Head of caudate nucleus (tissue), 42 donors: ENCODE measurements at regions not wholly inside any gene's neighbourhood (a gene's known extent, or its start where the extent isn't known, plus 50 kb on each side); places are given as distances from the start of the nearest gene placed in this dataset.

Source experiments
- DNase-seq, 42 donors: peaks; one replicate each; pipeline versions ENCODE4 v3.0.0 to v3.0.0-alpha.2; 2020 to 2021; ENCODE audit warnings: mixed read lengths in 7 of 42
- intact Hi-C: fragments of 100-400 bp; cut with DNase I; formaldehyde crosslinking; loops from one replicate; pipeline ENCODE4 v1.15.0; 2022

DNA sequence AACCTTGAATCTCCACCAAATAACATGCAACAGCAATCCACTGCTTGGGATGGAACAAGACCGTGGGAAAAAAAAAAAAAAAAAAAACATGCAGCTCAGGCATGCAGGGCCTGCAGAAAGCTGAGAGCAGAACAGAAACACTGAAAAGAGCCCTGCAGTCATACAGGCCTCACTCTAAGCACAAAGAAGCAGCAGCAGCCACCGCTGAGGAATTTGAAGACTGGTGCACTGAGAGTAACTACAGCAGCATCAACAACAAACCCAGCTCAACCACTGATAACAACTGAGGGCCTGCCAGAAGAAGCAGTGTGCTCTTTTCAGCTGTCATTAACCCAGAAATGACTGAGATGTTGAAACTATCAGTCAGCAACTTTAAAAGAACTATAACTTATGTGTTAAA lies 354.7 kb upstream of the TMTC1 start:
- no peak for DNase-seq
- intact Hi-C loops: no loop called here

- no peak for DNase-seq
- intact Hi-C loops: no loop called here
Observed at GRCh38 chr12:30136696-30137095, 353.0 kb upstream of the TMTC1 start.

DNA sequence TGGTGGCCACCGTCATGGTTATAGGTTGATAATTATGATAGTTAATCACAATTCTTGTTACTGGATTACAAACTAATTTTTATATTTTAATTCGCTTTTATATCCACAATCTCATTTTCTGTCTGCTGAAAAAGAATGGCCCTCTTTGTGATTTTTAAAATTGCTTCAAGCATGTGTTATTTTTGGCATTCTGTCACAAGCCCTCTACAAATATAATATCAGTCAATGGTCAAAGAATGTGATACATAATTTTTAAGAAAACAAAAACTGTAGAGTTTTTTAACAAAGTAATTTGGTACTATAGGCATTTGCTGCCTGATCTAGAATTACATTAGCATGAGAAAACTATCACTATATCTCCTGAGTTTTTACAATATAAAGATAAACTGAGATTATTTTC lies 352.0 kb upstream of the TMTC1 start:
- intact Hi-C loops: no loop called here

DNA sequence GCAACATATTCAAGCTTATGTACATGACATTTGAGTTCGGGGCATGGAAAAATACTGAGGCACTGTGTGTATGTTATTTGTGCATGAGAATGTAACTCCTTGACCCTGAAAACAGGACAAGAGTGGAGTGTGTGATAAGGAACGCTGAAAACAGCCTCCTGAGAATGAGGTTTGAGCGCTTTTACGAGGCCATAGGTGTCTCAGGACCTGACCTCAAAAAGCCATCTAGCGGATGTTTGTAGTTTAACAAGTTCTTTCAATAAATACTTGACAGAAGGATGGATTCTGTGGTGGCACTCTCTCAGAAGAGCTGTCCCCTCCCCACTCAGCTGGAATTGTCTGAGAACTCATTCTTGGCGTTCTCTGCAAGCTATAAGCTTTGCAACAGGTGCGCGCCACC lies 350.5 kb upstream of the TMTC1 start:
- no peak for DNase-seq
- intact Hi-C loops: no loop called here

More for the DNA sequence above, 352.0 kb upstream of the TMTC1 start:
- no peak for DNase-seq

DNA sequence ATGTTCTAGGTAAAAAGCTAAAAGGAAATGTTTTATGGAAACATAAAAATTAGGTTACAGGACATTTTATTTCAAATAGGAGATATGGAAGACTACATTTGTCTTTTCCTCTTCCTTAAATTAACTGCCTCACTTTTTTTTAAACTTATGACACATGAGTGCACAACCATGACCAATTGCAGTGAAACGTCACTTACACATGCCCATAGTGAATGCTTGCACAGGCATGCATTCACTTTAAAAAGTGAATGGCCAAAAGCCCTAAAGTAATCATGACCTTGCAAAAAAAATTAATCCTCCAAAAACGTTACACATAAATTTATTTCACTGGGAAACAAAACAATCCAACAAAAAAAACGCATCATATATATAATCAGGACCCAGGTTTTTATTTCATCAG lies 343.2 kb upstream of the TMTC1 start:
- no peak for DNase-seq
- intact Hi-C loops: no loop called here

DNA sequence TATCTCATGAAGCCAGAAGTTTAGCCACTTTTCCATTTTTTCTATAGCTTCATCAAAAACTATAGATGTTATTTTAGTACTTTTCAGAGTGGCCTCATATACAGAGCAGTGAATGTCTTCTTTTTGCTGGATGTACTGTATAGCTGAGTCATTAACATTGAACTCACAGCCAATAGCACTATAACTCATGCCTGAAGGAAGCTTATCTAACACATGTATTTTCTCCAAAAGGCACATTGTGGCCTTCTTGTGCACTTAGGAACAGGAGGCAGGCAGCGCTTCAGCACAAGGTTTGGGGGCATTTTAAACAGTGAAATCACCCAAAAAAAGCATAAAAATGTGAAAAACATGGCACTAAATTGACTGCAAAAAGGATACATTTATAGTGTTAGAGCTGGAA lies 336.8 kb upstream of the TMTC1 start:
- no peak for DNase-seq
- intact Hi-C loops: no loop called here

GRCh38 chr12:30117483-30117882 lies 333.7 kb upstream of the TMTC1 start:
- no peak for DNase-seq

DNA sequence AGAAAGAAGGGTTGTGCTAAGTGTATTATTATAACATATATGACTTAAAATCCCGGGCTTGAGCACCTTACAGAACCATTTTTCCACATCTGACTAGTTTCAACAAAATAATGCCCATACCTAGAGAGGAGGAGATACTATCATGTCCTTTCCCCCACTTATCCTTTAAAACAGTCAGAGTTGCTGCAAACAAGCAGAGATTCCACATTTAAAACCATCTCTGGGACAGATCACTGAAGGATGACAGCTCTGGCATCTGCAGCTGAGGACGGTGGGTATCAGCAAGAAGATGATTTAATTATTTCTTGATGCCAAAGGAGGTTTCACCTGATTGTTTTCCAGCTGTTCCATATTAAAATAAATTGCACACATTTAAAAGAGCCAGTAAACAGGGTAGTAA lies 328.0 kb upstream of the TMTC1 start:
- intact Hi-C loops: no loop called here
- no peak for DNase-seq

More at GRCh38 chr12:30117483-30117882, 333.7 kb upstream of the TMTC1 start:
- intact Hi-C loops: no loop called here

GRCh38 chr12:30110958-30111586 lies 327.3 kb upstream of the TMTC1 start:
- DNase-seq: peak in 2 of 42 donors; percentile 7 to 30

GRCh38 chr12:30110498-30110897 lies 326.8 kb upstream of the TMTC1 start:
- intact Hi-C loops: no loop called here
- DNase-seq: no peak

More at GRCh38 chr12:30110958-30111586, 327.3 kb upstream of the TMTC1 start:
- intact Hi-C loops: no loop called here

- DNase-seq: no peak
- intact Hi-C loops: no loop called here
Observed at GRCh38 chr12:30108666-30109065, 324.9 kb upstream of the TMTC1 start.

GRCh38 chr12:30106204-30106965 lies 322.6 kb upstream of the TMTC1 start:
- intact Hi-C loops: no loop called here
- DNase-seq: no peak

DNA sequence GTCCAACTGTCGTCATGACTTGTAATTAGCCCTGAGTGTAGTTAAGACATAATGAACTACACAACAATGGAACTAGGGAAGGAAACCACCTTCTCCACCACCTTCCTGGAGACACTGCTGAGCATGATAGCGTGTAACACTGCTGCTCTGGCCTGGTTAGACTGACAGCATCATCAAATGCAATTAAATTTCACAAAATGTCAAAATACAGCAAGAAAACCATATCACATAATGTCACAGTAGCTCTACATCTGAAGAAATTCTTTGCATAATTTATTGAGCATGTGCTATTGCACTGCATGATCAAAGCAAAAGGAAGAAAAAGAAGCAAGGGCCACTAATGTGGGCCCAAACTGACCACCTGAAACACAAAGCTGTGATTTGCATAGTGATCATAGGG lies 321.8 kb upstream of the TMTC1 start:
- intact Hi-C loops: no loop called here
- peak in 1 of 42 donors; percentile 6 for DNase-seq

- DNase-seq: no peak
- intact Hi-C loops: no loop called here
Observed at GRCh38 chr12:30104971-30105370, 321.2 kb upstream of the TMTC1 start.

GRCh38 chr12:30100741-30101140 lies 317.0 kb upstream of the TMTC1 start:
- no peak for DNase-seq
- intact Hi-C loops: no loop called here

GRCh38 chr12:30098677-30099076 lies 314.9 kb upstream of the TMTC1 start:
- intact Hi-C loops: no loop called here
- no peak for DNase-seq

- intact Hi-C loops: no loop called here
- DNase-seq: no peak
Observed at GRCh38 chr12:30095511-30095910, 311.8 kb upstream of the TMTC1 start.

DNA sequence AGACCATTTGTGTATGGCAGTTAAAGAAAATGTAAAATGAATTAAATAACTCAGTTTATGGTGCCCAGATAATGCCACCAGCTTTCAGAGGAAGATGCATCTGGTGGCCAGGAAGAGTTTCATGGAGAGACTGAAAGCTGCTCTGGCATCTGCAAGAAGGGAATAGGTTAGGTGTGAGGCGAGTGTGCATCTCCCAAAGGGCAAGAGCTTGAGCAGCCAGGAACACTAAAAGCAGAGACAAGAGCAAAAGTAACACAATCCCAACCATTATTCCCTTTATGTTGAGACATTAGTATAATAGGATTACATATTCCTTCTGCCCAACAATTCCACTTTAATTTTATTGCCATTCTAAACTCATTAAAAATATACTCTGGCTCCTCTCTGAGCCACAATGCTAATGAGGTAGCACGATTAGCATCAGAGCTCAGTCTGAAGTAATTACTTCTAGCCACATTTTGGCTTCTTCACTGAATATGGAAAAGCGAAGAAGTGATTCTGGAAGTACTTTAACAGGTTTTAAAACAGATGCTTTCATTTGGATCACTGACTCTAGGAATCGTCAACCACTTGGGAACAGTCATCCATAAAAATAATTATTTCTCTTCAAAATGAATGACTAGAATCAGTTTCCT lies 309.4 kb upstream of the TMTC1 start:
- no peak for DNase-seq
- intact Hi-C loops: no loop called here

- no peak for DNase-seq
- intact Hi-C loops: no loop called here
Observed at GRCh38 chr12:30090258-30090657, 306.5 kb upstream of the TMTC1 start.

GRCh38 chr12:30088259-30088995 lies 304.7 kb upstream of the TMTC1 start:
- intact Hi-C loops: no loop called here

More at GRCh38 chr12:30088259-30088995, 304.7 kb upstream of the TMTC1 start:
- DNase-seq: no peak
